Heart left ventricle (tissue), 13 donors: ENCODE measurements at regions not wholly inside any gene's neighbourhood (a gene's known extent, or its start where the extent isn't known, plus 50 kb on each side); places are given as distances from the start of the nearest gene placed in this dataset.

ENCODE experiments used
- POLR2A ChIP-seq, 2 donors: fragments of 450-650 bp; IDR thresholded peaks; one replicate each; pipeline ENCODE4 v1.6.1; 2017; ENCODE audit warnings: antibody characterized with exemption in 2 of 2, mild to moderate bottlenecking in 2 of 2, moderate library complexity in 2 of 2
- TF ChIP-seq, protein P1 (sequence below), 12 donors: fragments of 200-600 bp; sonication (generic) in 4 of 12; IDR thresholded peaks; one replicate each; pipeline versions ENCODE4 v1.5.0 to v1.8.0; 2018 to 2022; ENCODE audit warnings: antibody characterized with exemption in 12 of 12, mild to moderate bottlenecking in 5 of 12
- donor health status: ischemic (EF 13 %, LVEDD 7.1; RV severe dilation, severe dysfunction).
- donor health status: DM: no; HTN: yes; CAD: no.
- donor health status: DM: no; HTN: no; CAD: no.
- donor health status: ischemic (EF 25% LVEDD 6.9; RV normal size, moderate dysfunction).
- donor health status: ischemic (EF 25% LVEDD 5.7; RV mildly dilated, moderate dysfunction).
- donor health status: ischemic (EF 35%, LVEDD 5.7; RV mildly dilated, moderate dysfunction).
- donor health status: nonischemic (EF 11% LVEDD 7.7; RV severe dilation, severe dysfunction).
- donor health status: DM: yes; HTN: yes; CAD: no.
- donor health status: PGD.
- donor health status: ischemic (EF 29% LVEDD 5.4; RV normal size, mild dysfunction).
- donor health status: nonischemic (EF 23%, LVEDD 6.1; RV moderate dilation, normal function).

DNA sequence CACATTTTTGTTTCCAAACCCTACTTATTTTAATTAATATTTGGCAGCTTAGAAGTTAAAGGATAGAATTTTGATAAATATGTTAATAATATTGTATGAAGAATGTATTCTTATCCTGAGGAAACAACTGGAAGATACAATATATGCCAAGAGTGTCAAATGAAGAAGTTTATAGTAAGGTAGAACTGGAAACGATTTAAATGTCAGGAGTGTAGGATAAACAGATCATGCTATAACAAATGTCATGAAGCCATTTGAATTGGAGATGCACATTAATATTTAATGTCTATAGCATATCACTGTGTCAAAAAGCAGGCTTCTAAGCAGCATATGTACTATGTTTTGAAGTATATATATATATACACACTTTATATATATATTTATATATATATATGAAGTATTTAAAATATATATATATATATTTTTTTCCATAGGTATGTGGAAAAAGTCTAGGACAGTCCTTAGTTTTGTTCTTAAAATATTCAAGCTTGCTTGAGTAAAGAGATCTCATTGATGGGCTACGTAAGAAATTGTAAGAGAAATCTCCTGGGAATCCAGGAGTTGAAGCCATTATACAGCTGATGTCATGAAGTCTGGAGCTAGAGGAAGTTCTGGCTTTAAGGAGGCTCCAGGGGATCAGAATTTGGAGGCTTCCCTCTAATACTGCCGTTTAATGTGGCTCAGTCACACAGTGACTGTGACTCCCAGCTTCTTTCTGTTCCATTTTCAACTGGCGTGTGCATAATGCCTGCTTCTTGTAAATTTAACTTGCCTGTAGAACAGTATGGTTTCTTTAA, 79.9 kb upstream of the MYCBP2 start:
- TF ChIP-seq, protein P1, sequence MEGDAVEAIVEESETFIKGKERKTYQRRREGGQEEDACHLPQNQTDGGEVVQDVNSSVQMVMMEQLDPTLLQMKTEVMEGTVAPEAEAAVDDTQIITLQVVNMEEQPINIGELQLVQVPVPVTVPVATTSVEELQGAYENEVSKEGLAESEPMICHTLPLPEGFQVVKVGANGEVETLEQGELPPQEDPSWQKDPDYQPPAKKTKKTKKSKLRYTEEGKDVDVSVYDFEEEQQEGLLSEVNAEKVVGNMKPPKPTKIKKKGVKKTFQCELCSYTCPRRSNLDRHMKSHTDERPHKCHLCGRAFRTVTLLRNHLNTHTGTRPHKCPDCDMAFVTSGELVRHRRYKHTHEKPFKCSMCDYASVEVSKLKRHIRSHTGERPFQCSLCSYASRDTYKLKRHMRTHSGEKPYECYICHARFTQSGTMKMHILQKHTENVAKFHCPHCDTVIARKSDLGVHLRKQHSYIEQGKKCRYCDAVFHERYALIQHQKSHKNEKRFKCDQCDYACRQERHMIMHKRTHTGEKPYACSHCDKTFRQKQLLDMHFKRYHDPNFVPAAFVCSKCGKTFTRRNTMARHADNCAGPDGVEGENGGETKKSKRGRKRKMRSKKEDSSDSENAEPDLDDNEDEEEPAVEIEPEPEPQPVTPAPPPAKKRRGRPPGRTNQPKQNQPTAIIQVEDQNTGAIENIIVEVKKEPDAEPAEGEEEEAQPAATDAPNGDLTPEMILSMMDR (IDR thresholded peaks at IDR 0.05), result no peak
- no peak for TF ChIP-seq POLR2A (IDR thresholded peaks at IDR 0.05)
